ENCODE measurements at regions not wholly inside any gene's neighbourhood (a gene's known extent, or its start where the extent isn't known, plus 50 kb on each side); places are given as distances from the start of the nearest gene placed in this dataset.

GRCh38 chr11:109936661-109937180, 156.5 kb upstream of the ZC3H12C start:
- intact Hi-C loops (cut with DNase I), result no loop called here
- WGBS, 3 donors, result 44 to 55% (median 46%) methylated on average over 2 of the region's 2 CpGs

DNA sequence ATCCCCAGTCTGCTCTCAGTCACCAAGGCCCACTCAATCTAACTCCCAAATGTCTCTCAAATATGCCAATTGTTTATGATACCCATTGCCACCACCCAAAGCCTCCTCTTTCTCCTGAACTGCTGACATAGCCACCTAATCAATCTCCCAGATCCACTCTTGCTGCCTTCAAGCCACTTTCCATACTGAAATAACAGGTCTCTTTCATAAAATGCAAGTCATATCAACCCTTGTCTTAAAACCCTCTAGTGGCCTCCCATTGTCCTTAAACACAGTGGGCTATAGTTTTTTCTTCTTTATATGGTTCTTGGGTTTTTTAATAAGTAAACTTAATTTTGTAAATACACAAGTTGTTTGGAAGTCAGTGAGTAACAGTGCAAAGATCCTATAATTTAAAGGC, 155.2 kb upstream of the ZC3H12C start:
- H3K9me3 ChIP-seq, result no peaks in the 10 kb centered on the region
- intact Hi-C loops (cut with DNase I), result no loop called here
- no peak overlapping the region for H3K27ac ChIP-seq
- DNase-seq, result no peak
- TF ChIP-seq POLR2A (IDR thresholded peaks at IDR 0.05) (no peak), EP300 (IDR thresholded peaks at IDR 0.05) (no peak)
- TF ChIP-seq, protein P1, sequence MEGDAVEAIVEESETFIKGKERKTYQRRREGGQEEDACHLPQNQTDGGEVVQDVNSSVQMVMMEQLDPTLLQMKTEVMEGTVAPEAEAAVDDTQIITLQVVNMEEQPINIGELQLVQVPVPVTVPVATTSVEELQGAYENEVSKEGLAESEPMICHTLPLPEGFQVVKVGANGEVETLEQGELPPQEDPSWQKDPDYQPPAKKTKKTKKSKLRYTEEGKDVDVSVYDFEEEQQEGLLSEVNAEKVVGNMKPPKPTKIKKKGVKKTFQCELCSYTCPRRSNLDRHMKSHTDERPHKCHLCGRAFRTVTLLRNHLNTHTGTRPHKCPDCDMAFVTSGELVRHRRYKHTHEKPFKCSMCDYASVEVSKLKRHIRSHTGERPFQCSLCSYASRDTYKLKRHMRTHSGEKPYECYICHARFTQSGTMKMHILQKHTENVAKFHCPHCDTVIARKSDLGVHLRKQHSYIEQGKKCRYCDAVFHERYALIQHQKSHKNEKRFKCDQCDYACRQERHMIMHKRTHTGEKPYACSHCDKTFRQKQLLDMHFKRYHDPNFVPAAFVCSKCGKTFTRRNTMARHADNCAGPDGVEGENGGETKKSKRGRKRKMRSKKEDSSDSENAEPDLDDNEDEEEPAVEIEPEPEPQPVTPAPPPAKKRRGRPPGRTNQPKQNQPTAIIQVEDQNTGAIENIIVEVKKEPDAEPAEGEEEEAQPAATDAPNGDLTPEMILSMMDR (IDR thresholded peaks at IDR 0.05), result no peak
- H3K36me3 ChIP-seq, result no peaks in the 10 kb centered on the region
- H3K4me1 ChIP-seq (ENCODE audit: insufficient read depth), result no peaks in the 10 kb centered on the region
- H3K4me3 ChIP-seq, result no peak overlapping the region
- H3K27me3 ChIP-seq, result no peaks in the 10 kb centered on the region

More at GRCh38 chr11:109936661-109937180, 156.5 kb upstream of the ZC3H12C start:
- no peak for DNase-seq
- H3K27ac ChIP-seq, result no peak overlapping the region
- TF ChIP-seq, protein P1 (IDR thresholded peaks at IDR 0.05), result no peak
- TF ChIP-seq POLR2A (IDR thresholded peaks at IDR 0.05), result no peak
- no peak for TF ChIP-seq EP300 (IDR thresholded peaks at IDR 0.05)
- H3K27me3 ChIP-seq, result no peaks in the 10 kb centered on the region
- H3K4me1 ChIP-seq (ENCODE audit: insufficient read depth), result no peaks in the 10 kb centered on the region
- H3K4me3 ChIP-seq, result no peak overlapping the region
- H3K9me3 ChIP-seq, result no peaks in the 10 kb centered on the region
- no peaks in the 10 kb centered on the region for H3K36me3 ChIP-seq

GRCh38 chr11:109939166-109939810, 153.9 kb upstream of the ZC3H12C start:
- no peak overlapping the region for H3K27ac ChIP-seq
- no peak for TF ChIP-seq POLR2A (IDR thresholded peaks at IDR 0.05)
- TF ChIP-seq EP300 (IDR thresholded peaks at IDR 0.05), result no peak
- TF ChIP-seq, protein P1 (IDR thresholded peaks at IDR 0.05), result no peak
- intact Hi-C loops (cut with DNase I), result no loop called here
- no peak overlapping the region for H3K4me3 ChIP-seq
- no peaks in the 10 kb centered on the region for H3K9me3 ChIP-seq
- no peaks in the 10 kb centered on the region for H3K4me1 ChIP-seq (ENCODE audit: insufficient read depth)
- WGBS, 3 donors, result 2 to 5% (median 5%) methylated on average over 1 of the region's 1 CpG
- H3K27me3 ChIP-seq, result no peaks in the 10 kb centered on the region
- H3K36me3 ChIP-seq, result no peaks in the 10 kb centered on the region
- DNase-seq, result no peak

GRCh38 chr11:109940816-109941215, 152.4 kb upstream of the ZC3H12C start:
- TF ChIP-seq, protein P1 (IDR thresholded peaks at IDR 0.05), result no peak
- TF ChIP-seq POLR2A (IDR thresholded peaks at IDR 0.05) (no peak), EP300 (IDR thresholded peaks at IDR 0.05) (no peak)
- WGBS, 3 donors, result 80 to 82% (median 81%) methylated on average over 8 of the region's 8 CpGs
- H3K27ac ChIP-seq, result no peak overlapping the region
- no peaks in the 10 kb centered on the region for H3K27me3 ChIP-seq
- intact Hi-C loops (cut with DNase I), result loop anchor here in 1 of 4 donors (10.0 kb wide), 1 partner anchor 434 kb away; no protein-coding TSS in a partner anchor
- no peaks in the 10 kb centered on the region for H3K9me3 ChIP-seq
- H3K4me1 ChIP-seq (ENCODE audit: insufficient read depth), result no peaks in the 10 kb centered on the region
- no peak for DNase-seq
- no peak overlapping the region for H3K4me3 ChIP-seq
- H3K36me3 ChIP-seq, result no peaks in the 10 kb centered on the region

Measured in ovary (tissue), 7 donors.